Upper lobe of right lung (tissue), 1 donor: ENCODE measurements at regions not wholly inside any gene's neighbourhood (a gene's known extent, or its start where the extent isn't known, plus 50 kb on each side); places are given as distances from the start of the nearest gene placed in this dataset.

Experiments used
- ATAC-seq: fragments of 200-7000 bp; cut with Tn5 transposase; one replicate; pipeline ENCODE4 v1.9.1; 2020; ENCODE audit warnings: mild to moderate bottlenecking, moderate library complexity
- DNase-seq: peaks from one replicate; pipeline ENCODE4 v3.0.0-alpha.2; 2020
- H3K27ac ChIP-seq: fragments of 200-600 bp; one replicate; pipeline ENCODE4 v1.8.0; 2022
- H3K27me3 ChIP-seq: fragments of 200-600 bp; one replicate; pipeline ENCODE4 v1.8.0; 2022; ENCODE audit warnings: mild to moderate bottlenecking
- H3K36me3 ChIP-seq: fragments of 200-600 bp; one replicate; pipeline ENCODE4 v1.8.0; 2022
- H3K4me1 ChIP-seq: fragments of 200-600 bp; one replicate; pipeline ENCODE4 v1.8.0; 2022
- H3K4me3 ChIP-seq: fragments of 200-600 bp; one replicate; pipeline ENCODE4 v1.8.0; 2022; ENCODE audit warnings: mild to moderate bottlenecking
- H3K9me3 ChIP-seq: fragments of 200-600 bp; one replicate; pipeline ENCODE4 v1.8.0; 2022
- intact Hi-C: fragments of 100-400 bp; cut with DNase I; formaldehyde crosslinking; loops from one replicate; pipeline ENCODE4 v1.11.0; 2022
- TF ChIP-seq, protein P1 (sequence below): fragments of 200-600 bp; IDR thresholded peaks from one replicate; pipeline ENCODE4 v1.8.0; 2022; ENCODE audit warnings: antibody characterized with exemption
- donor health status: DM: no; HTN: yes; CAD: no; lungs with severe emphysema.

DNA sequence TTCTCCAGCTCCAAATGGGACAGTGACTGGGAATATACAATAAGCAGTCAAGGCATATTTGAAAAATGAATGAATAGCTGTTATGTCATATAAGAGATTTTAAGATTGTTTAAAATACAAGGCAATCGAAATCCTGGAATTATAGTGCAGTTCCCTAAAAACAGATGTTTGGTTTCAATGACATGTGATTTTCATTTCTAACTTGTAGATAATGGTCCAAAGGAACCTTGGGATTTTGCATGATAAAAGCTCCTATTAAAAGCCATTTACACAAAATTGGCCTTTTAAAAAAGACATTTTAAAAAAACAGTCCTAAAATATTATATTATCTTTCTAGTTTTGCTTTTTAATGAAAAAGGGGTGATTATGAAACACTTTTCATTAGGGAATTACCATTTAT, 905.1 kb downstream of the GALC start:
- H3K4me3 ChIP-seq, result no peak overlapping the region
- DNase-seq, result no peak
- H3K4me1 ChIP-seq, result no peaks in the 10 kb centered on the region
- ATAC-seq, result no peak
- no peaks in the 10 kb centered on the region for H3K36me3 ChIP-seq
- H3K9me3 ChIP-seq, result no peaks in the 10 kb centered on the region
- H3K27ac ChIP-seq, result no peak overlapping the region
- TF ChIP-seq, protein P1, sequence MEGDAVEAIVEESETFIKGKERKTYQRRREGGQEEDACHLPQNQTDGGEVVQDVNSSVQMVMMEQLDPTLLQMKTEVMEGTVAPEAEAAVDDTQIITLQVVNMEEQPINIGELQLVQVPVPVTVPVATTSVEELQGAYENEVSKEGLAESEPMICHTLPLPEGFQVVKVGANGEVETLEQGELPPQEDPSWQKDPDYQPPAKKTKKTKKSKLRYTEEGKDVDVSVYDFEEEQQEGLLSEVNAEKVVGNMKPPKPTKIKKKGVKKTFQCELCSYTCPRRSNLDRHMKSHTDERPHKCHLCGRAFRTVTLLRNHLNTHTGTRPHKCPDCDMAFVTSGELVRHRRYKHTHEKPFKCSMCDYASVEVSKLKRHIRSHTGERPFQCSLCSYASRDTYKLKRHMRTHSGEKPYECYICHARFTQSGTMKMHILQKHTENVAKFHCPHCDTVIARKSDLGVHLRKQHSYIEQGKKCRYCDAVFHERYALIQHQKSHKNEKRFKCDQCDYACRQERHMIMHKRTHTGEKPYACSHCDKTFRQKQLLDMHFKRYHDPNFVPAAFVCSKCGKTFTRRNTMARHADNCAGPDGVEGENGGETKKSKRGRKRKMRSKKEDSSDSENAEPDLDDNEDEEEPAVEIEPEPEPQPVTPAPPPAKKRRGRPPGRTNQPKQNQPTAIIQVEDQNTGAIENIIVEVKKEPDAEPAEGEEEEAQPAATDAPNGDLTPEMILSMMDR, result no peak
- no peaks in the 10 kb centered on the region for H3K27me3 ChIP-seq
- intact Hi-C loops, result no loop called here

GRCh38 chr14:87084908-87085307, 908.1 kb downstream of the GALC start:
- H3K4me1 ChIP-seq, result no peaks in the 10 kb centered on the region
- H3K27ac ChIP-seq, result no peak overlapping the region
- H3K27me3 ChIP-seq, result no peaks in the 10 kb centered on the region
- H3K9me3 ChIP-seq, result no peaks in the 10 kb centered on the region
- TF ChIP-seq, protein P1, result no peak
- no peak for DNase-seq
- no peak for ATAC-seq
- intact Hi-C loops, result no loop called here
- H3K4me3 ChIP-seq, result no peak overlapping the region
- no peaks in the 10 kb centered on the region for H3K36me3 ChIP-seq

GRCh38 chr14:87082917-87083316, 910.1 kb downstream of the GALC start:
- intact Hi-C loops, result no loop called here
- Histone ChIP-seq H3K36me3 (no peaks in the 10 kb centered on the region), H3K27ac (no peak overlapping the region), H3K4me1 (no peaks in the 10 kb centered on the region), H3K4me3 (no peak overlapping the region), H3K9me3 (no peaks in the 10 kb centered on the region), H3K27me3 (no peaks in the 10 kb centered on the region)
- ATAC-seq (no peak), DNase-seq (no peak)
- TF ChIP-seq, protein P1, result no peak

DNA sequence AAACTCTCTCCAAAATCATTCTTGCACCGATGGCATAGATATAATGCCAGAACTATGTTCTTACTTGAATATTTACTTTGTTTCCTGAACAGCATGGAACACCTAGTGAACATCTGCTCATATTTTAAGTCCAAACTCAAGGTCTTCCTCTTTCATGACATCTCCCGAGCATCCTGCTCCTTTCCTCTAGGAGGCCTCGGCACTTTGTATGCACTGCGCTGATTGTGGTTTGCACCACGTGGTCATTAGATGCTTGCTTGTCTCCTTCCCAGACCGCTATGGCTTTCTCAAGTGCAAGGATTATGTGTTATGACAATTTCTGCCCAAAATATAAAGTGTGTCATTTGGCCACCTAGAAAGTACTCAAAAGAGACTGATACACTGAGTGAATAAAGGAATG, 912.0 kb downstream of the GALC start:
- Histone ChIP-seq H3K27me3 (no peaks in the 10 kb centered on the region), H3K27ac (no peak overlapping the region), H3K36me3 (no peaks in the 10 kb centered on the region), H3K4me1 (no peaks in the 10 kb centered on the region), H3K9me3 (no peaks in the 10 kb centered on the region), H3K4me3 (no peak overlapping the region)
- no peak for ATAC-seq
- no peak for DNase-seq
- intact Hi-C loops, result no loop called here
- TF ChIP-seq, protein P1, result no peak

- no peak for ATAC-seq
- H3K36me3 ChIP-seq, result no peaks in the 10 kb centered on the region
- H3K27ac ChIP-seq, result no peak overlapping the region
- intact Hi-C loops, result no loop called here
- no peaks in the 10 kb centered on the region for H3K9me3 ChIP-seq
- H3K4me1 ChIP-seq, result no peaks in the 10 kb centered on the region
- no peak overlapping the region for H3K4me3 ChIP-seq
- TF ChIP-seq, protein P1, result no peak
- DNase-seq, result no peak
- no peaks in the 10 kb centered on the region for H3K27me3 ChIP-seq
These were observed 912.8 kb downstream of the GALC start for GRCh38 chr14:87080146-87080545.

DNA sequence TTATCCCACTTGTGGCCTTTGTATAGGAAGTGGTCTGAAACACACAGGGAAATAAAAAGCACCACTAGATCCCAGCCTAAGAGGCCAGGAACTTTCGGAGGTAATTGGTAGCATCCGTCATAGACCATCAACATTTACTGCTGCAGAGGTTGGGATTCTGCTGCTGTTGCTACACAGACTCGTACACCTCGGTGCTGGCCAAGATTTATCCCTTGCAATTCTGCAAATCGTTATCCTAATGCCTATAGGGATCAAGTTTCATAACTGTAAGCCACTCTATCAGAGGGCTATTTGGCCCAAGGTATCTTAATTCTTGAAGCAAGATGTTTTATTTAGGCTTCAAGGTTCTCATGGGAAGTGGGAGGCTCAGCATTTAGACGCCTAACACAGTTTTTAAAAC, 913.6 kb downstream of the GALC start:
- Histone ChIP-seq H3K4me3 (no peak overlapping the region), H3K36me3 (no peaks in the 10 kb centered on the region), H3K4me1 (no peaks in the 10 kb centered on the region), H3K9me3 (no peaks in the 10 kb centered on the region), H3K27me3 (no peaks in the 10 kb centered on the region), H3K27ac (no peak overlapping the region)
- intact Hi-C loops, result no loop called here
- ATAC-seq, result no peak
- TF ChIP-seq, protein P1, result no peak
- DNase-seq, result no peak
